ENCODE measurements at regions not wholly inside any gene's neighbourhood (a gene's known extent, or its start where the extent isn't known, plus 50 kb on each side); places are given as distances from the start of the nearest gene placed in this dataset.

- TF ChIP-seq POLR2A (IDR thresholded peaks at IDR 0.05; ENCODE audit: low read length): no peak
- TF ChIP-seq GATA1 (IDR thresholded peaks at IDR 0.05; ENCODE audit: low read depth, low read length): no peak
These were observed 203.0 kb downstream of the SP3 start for GRCh38 chr2:173762221-173762620.

Data from erythroblast (primary cell).